ENCODE measurements at regions not wholly inside any gene's neighbourhood (a gene's known extent, or its start where the extent isn't known, plus 50 kb on each side); places are given as distances from the start of the nearest gene placed in this dataset.

DNA sequence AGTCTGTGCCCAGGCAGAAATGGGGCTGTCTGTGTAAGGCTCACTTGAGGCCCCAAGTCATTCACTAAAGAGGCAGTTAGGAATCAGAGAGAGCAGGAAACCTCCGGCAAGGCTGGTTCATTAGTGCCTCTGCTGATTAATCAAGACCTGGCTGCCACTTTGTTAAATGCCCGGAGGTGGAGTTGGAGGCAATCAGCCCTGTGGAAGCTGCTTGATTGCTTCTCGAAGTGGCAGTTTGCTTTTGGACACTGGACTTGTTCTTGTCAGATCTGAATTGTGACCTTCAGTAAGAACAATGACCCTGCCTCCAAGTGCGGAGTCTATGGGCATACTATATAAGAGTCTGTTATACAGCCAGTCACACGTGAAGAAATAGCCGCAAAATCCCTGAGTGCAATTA, 183.9 kb upstream of the LINC00305 start:
- no peaks in the 10 kb centered on the region for H3K9me3 Mint-ChIP-seq
- H3K4me3 Mint-ChIP-seq, result no peak overlapping the region
- H3K36me3 Mint-ChIP-seq, result peaks cover 2% of the 10 kb centered on the region
- H3K4me1 Mint-ChIP-seq, result peaks cover 0 to 9% (median 4%) of the 10 kb centered on the region in 3 donors
- no peak overlapping the region for H3K27ac Mint-ChIP-seq
- peaks cover 4% of the 10 kb centered on the region for H3K27me3 Mint-ChIP-seq

GRCh38 chr18:64331419-64331818, 182.5 kb upstream of the LINC00305 start:
- Mint-ChIP-seq H3K9me3 (no peaks in the 10 kb centered on the region), H3K36me3 (no peaks in the 10 kb centered on the region), H3K27me3 (peaks cover 3% of the 10 kb centered on the region), H3K27ac (no peak overlapping the region), H3K4me1 (peaks cover 0 to 5% (median 3%) of the 10 kb centered on the region in 3 donors), H3K4me3 (no peak overlapping the region)

DNA sequence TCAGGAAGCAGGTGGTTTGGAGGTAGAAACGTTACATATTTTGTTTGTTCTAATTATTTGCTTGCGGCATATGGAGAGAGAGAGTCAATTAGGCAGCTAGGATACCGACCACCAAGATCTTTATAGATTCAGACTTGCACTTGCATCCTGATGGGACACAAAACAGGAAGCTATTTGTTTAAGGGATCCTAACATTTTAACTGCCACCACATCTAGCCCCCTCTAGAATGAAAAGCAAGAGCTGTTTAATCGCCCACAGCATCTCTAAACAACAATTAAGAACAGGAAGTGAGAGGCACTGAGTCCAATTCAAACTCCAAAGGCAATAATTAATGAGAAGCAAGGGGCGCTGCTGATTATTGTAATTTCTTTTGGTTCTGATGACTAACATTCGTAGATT, 182.0 kb upstream of the LINC00305 start:
- no peak overlapping the region for H3K27ac Mint-ChIP-seq
- no peak overlapping the region for H3K4me3 Mint-ChIP-seq
- H3K9me3 Mint-ChIP-seq, result no peaks in the 10 kb centered on the region
- H3K4me1 Mint-ChIP-seq, result peaks cover 0 to 5% (median 4%) of the 10 kb centered on the region in 3 donors
- peaks cover 3% of the 10 kb centered on the region for H3K27me3 Mint-ChIP-seq
- H3K36me3 Mint-ChIP-seq, result no peaks in the 10 kb centered on the region

GRCh38 chr18:64330161-64330560, 181.3 kb upstream of the LINC00305 start:
- Mint-ChIP-seq H3K36me3 (no peaks in the 10 kb centered on the region), H3K27ac (no peak overlapping the region), H3K4me1 (peaks cover 0 to 5% (median 4%) of the 10 kb centered on the region in 3 donors), H3K4me3 (no peak overlapping the region), H3K9me3 (peaks cover 0 to 1% (median 0%) of the 10 kb centered on the region in 3 donors), H3K27me3 (peaks cover 3% of the 10 kb centered on the region)

DNA sequence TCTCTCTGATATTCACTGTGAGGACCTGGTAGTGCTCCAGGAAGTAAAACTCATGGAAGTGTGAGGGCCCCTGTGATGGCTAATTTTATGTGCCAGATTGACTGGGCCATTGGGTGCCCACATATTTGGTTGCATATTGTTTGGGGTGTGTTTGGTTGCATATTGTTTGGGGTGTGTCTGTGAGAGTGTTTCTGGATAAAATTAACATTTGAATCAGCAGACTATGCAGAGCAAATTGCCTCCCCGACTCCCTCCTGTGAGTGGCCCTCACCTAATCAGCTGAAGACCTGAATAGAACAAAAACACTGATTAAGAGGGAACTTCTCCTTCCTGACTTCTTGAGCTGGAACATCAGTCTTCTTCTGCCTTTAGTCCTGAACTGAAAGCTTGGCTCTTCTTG, 173.3 kb upstream of the LINC00305 start:
- peaks cover 0 to 3% (median under 1%) of the 10 kb centered on the region in 3 donors for H3K9me3 Mint-ChIP-seq
- peaks cover 9 to 12% (median 11%) of the 10 kb centered on the region in 3 donors for H3K4me1 Mint-ChIP-seq
- H3K27ac Mint-ChIP-seq, result no peak overlapping the region
- H3K36me3 Mint-ChIP-seq, result peaks cover 2% of the 10 kb centered on the region
- no peaks in the 10 kb centered on the region for H3K27me3 Mint-ChIP-seq
- H3K4me3 Mint-ChIP-seq, result no peak overlapping the region

DNA sequence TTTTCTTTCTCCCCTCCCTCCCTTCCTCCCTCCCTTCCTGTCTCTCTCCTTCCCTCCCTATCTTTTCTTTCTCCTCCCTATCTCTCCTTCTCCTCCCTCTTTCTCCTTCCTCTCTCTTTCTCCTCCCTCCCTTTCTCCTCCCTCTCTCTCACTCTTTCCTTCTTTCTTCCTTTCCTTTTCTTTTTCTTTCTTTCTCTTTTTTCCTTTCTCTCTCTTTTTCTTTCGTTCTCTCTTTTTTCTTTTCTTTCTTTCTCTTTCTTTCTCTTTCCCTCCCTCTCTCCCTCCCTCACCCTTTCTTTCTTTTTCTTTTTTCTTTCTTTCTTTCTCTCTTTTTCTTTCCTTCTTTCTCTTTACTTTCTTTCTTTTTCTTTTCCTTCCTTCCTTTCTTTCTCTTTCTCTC, 169.7 kb upstream of the LINC00305 start:
- H3K27me3 Mint-ChIP-seq, result no peaks in the 10 kb centered on the region
- no peak overlapping the region for H3K4me3 Mint-ChIP-seq
- H3K27ac Mint-ChIP-seq, result no peak overlapping the region
- peaks cover 7 to 12% (median 10%) of the 10 kb centered on the region in 3 donors for H3K4me1 Mint-ChIP-seq
- peaks cover 4% of the 10 kb centered on the region for H3K36me3 Mint-ChIP-seq
- H3K9me3 Mint-ChIP-seq, result peaks cover 2 to 15% (median 6%) of the 10 kb centered on the region in 3 donors

GRCh38 chr18:64311859-64312258, 163.0 kb upstream of the LINC00305 start:
- Mint-ChIP-seq H3K27me3 (no peaks in the 10 kb centered on the region), H3K4me3 (no peak overlapping the region), H3K9me3 (peaks cover 2 to 11% (median 4%) of the 10 kb centered on the region in 3 donors), H3K36me3 (peaks cover 2% of the 10 kb centered on the region), H3K4me1 (no peaks in the 10 kb centered on the region), H3K27ac (no peak overlapping the region)

DNA sequence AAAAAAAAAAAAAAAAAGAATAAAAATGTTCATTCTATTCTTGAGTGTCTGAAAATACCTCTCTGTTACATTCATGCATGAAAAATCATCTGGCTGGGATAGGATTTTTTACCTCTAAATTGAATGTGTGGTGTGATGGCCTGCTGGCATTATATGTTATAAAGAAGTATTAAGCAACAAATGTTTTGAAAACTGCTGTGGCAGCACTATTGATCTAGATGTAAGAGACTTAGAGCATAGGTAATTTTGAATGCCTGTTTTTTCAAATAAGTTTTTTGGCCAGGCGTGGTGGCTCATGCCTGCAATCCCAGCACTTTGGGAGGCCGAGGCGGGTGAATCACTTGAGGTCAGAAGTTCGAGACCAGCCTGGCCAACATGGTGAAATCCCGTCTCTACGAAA, 147.0 kb upstream of the LINC00305 start:
- Mint-ChIP-seq H3K4me1 (no peaks in the 10 kb centered on the region), H3K4me3 (no peak overlapping the region), H3K9me3 (peaks cover 0 to 4% (median 0%) of the 10 kb centered on the region in 3 donors), H3K27me3 (no peaks in the 10 kb centered on the region), H3K27ac (no peak overlapping the region), H3K36me3 (peaks cover 2% of the 10 kb centered on the region)

DNA sequence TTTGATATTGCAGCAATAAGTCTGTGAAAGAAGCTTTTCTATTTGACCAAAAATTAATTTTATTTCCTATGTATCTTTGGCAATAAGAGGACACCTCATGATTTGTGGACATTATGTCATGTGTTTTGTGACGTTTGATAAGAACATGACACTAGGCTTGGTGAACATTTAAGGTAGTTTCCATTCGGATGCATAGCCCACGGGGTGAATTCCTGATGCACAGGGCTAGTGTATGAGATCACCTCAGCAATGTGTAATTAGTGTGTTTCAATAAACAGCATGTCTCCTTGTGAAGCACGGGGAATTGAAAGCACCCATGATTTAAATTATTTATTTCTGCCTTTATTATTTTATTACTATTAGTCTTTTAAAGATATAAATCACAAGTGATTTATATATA, 146.1 kb upstream of the LINC00305 start:
- Mint-ChIP-seq H3K9me3 (peaks cover 0 to 4% (median 0%) of the 10 kb centered on the region in 3 donors), H3K27ac (no peak overlapping the region), H3K4me3 (no peak overlapping the region), H3K4me1 (no peaks in the 10 kb centered on the region), H3K36me3 (peaks cover 2% of the 10 kb centered on the region), H3K27me3 (no peaks in the 10 kb centered on the region)

- H3K36me3 Mint-ChIP-seq, result no peaks in the 10 kb centered on the region
- H3K27ac Mint-ChIP-seq, result no peak overlapping the region
- H3K9me3 Mint-ChIP-seq, result peaks cover 0 to 3% (median 2%) of the 10 kb centered on the region in 3 donors
Measured at GRCh38 chr18:64288432-64288831, 139.5 kb upstream of the LINC00305 start.

GRCh38 chr18:64287926-64288325, 139.0 kb upstream of the LINC00305 start:
- peaks cover 0 to 3% (median 2%) of the 10 kb centered on the region in 3 donors for H3K9me3 Mint-ChIP-seq
- no peak overlapping the region for H3K4me3 Mint-ChIP-seq
- no peaks in the 10 kb centered on the region for H3K4me1 Mint-ChIP-seq
- no peaks in the 10 kb centered on the region for H3K27me3 Mint-ChIP-seq
- H3K27ac Mint-ChIP-seq, result no peak overlapping the region
- no peaks in the 10 kb centered on the region for H3K36me3 Mint-ChIP-seq

More at GRCh38 chr18:64288432-64288831, 139.5 kb upstream of the LINC00305 start:
- H3K4me3 Mint-ChIP-seq, result no peak overlapping the region
- H3K27me3 Mint-ChIP-seq, result no peaks in the 10 kb centered on the region
- H3K4me1 Mint-ChIP-seq, result no peaks in the 10 kb centered on the region

GRCh38 chr18:64283059-64283458, 134.2 kb upstream of the LINC00305 start:
- no peak overlapping the region for H3K27ac Mint-ChIP-seq
- peaks cover 0 to 7% (median 5%) of the 10 kb centered on the region in 3 donors for H3K9me3 Mint-ChIP-seq
- H3K36me3 Mint-ChIP-seq, result peaks cover 3% of the 10 kb centered on the region
- H3K27me3 Mint-ChIP-seq, result peaks cover 2% of the 10 kb centered on the region
- no peaks in the 10 kb centered on the region for H3K4me1 Mint-ChIP-seq
- no peak overlapping the region for H3K4me3 Mint-ChIP-seq

DNA sequence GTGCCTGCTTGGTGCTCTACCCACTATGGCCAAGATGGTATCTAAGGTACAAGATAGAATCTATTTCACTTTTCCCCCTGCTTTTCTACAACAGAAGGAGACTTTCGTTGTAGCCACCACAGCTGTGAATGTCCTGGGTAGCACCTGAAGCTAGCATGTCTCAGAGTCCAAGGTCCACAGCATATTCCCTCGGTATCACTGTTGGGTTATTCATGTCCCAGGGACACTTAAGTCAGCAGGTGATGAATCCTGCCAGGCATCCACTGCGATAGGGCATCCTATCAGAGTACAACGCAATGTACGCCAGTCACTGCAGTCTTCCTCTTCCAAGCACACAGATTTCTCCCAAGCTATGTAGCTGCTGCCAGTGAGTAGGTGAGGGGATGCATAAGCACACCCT, 129.1 kb upstream of the LINC00305 start:
- Mint-ChIP-seq H3K9me3 (peaks cover 3 to 7% (median 4%) of the 10 kb centered on the region in 3 donors), H3K27me3 (peaks cover 5% of the 10 kb centered on the region), H3K36me3 (peaks cover 3% of the 10 kb centered on the region), H3K27ac (no peak overlapping the region), H3K4me3 (no peak overlapping the region), H3K4me1 (no peaks in the 10 kb centered on the region)

DNA sequence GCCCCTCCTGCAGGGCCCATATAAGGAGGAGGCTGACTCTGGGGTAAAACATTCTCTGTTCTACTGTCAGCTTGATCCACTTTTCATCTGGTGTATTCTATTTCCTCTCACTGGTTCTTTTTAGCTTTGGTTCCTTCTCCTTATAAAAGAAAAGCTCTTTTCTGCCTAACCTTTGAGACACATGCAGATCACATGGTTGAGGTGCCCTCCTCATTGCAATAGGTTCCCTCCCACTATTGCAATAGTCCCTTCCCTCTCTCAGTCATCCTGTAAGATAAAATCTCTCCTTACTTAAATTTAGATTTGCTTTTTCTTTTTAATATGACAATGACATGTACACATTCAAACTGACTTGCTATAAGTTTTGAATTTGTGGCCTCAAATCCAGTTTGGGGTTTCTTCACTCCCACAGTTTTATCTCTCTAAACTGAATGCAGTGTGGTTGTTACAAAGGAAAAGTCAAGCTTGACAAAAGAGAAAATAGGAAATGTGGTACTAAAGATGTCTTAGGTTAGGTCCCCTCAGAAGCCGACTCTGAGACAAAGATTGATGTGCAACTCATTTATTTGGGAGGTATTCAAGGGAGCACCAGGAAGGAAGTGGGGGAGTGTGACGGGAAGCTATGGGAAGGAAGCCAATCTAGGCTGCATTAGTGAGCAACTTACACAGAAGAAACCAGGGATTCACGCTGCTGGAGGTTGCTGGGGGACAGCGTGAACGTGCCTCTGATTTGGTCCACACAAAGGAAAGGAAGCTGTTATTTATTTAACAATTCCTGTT, 127.6 kb upstream of the LINC00305 start:
- peaks cover 5% of the 10 kb centered on the region for H3K27me3 Mint-ChIP-seq
- no peak overlapping the region for H3K4me3 Mint-ChIP-seq
- H3K9me3 Mint-ChIP-seq, result peaks cover under 1 to 4% (median 3%) of the 10 kb centered on the region in 3 donors
- H3K4me1 Mint-ChIP-seq, result no peaks in the 10 kb centered on the region
- peaks cover 3% of the 10 kb centered on the region for H3K36me3 Mint-ChIP-seq
- no peak overlapping the region for H3K27ac Mint-ChIP-seq

GRCh38 chr18:64275593-64276300, 126.9 kb upstream of the LINC00305 start:
- no peak overlapping the region for H3K27ac Mint-ChIP-seq
- peaks cover 0 to 4% (median 3%) of the 10 kb centered on the region in 3 donors for H3K9me3 Mint-ChIP-seq
- peaks cover 3% of the 10 kb centered on the region for H3K36me3 Mint-ChIP-seq
- H3K4me1 Mint-ChIP-seq, result no peaks in the 10 kb centered on the region
- no peak overlapping the region for H3K4me3 Mint-ChIP-seq
- H3K27me3 Mint-ChIP-seq, result peaks cover 5% of the 10 kb centered on the region
